Skeletal muscle satellite cell (primary cell): ENCODE measurements at regions not wholly inside any gene's neighbourhood (a gene's known extent, or its start where the extent isn't known, plus 50 kb on each side); places are given as distances from the start of the nearest gene placed in this dataset.

ENCODE experiments used
- H3K27me3 ChIP-seq: 2 replicates; pipeline ENCODE4 v1.7.0; 2013; ENCODE audit warnings: low read length; ENCODE audit not compliant: control insufficient read depth, insufficient read depth
- H3K36me3 ChIP-seq: 2 replicates; pipeline ENCODE4 v1.7.0; 2013; ENCODE audit warnings: mild to moderate bottlenecking, control low read depth, low read length; ENCODE audit not compliant: insufficient read depth
- H3K4me1 ChIP-seq: 2 replicates; pipeline ENCODE4 v1.7.0; 2013; ENCODE audit warnings: low read length; ENCODE audit not compliant: control insufficient read depth, insufficient read depth
- H3K4me2 ChIP-seq: 2 replicates; pipeline ENCODE4 v1.7.0; 2013; ENCODE audit warnings: mild to moderate bottlenecking, low read length
- H3K4me3 ChIP-seq: 2 replicates; pipeline ENCODE4 v1.7.0; 2013; ENCODE audit warnings: low read length
- H3K9ac ChIP-seq: 2 replicates; pipeline ENCODE4 v1.7.0; 2013; ENCODE audit warnings: mild to moderate bottlenecking, low read depth, low read length, moderate library complexity
- H3K9me3 ChIP-seq: replicated peaks from 2 replicates; pipeline ENCODE4 v1.7.0; 2013; ENCODE audit warnings: mild to moderate bottlenecking, control low read depth, low read length

GRCh38 chr14:39488600-39488999, 56.4 kb upstream of the FBXO33 start:
- Histone ChIP-seq H3K4me2 (no peak overlapping the region), H3K4me3 (no peak overlapping the region), H3K27me3 (no peaks in the 10 kb centered on the region), H3K9ac (no peak overlapping the region), H3K9me3 (no peaks in the 10 kb centered on the region), H3K4me1 (peaks cover 16% of the 10 kb centered on the region), H3K36me3 (no peaks in the 10 kb centered on the region)

GRCh38 chr14:39483682-39484081, 51.4 kb upstream of the FBXO33 start:
- H3K9me3 ChIP-seq: no peaks in the 10 kb centered on the region
- no peaks in the 10 kb centered on the region for H3K36me3 ChIP-seq
- H3K4me1 ChIP-seq: no peaks in the 10 kb centered on the region
- no peak overlapping the region for H3K4me2 ChIP-seq
- H3K9ac ChIP-seq: no peak overlapping the region
- H3K4me3 ChIP-seq: no peak overlapping the region
- no peaks in the 10 kb centered on the region for H3K27me3 ChIP-seq
